T-helper 1 cell treated with Interleukin-12 subunit alpha and Interleukin-12 subunit beta and Interleukin-4 antibody, amounts not matched to agents 30 μg/mL and 1 μg/mL, for 36 hours (primary cell): ENCODE measurements at regions not wholly inside any gene's neighbourhood (a gene's known extent, or its start where the extent isn't known, plus 50 kb on each side); places are given as distances from the start of the nearest gene placed in this dataset.
"Not testable (repeated sequence)": the region's sequence is repeated elsewhere in the genome, so short reads cannot be mapped to it uniquely, and the experiment has no call there.

Source experiments
- H3K27ac Mint-ChIP-seq: one replicate; pipeline ENCODE4 v1.8.0; 2021; ENCODE audit warnings: mild to moderate bottlenecking, mixed read lengths
- H3K27me3 Mint-ChIP-seq: one replicate; pipeline ENCODE4 v1.8.0; 2021; ENCODE audit warnings: low read depth, mixed read lengths
- H3K36me3 Mint-ChIP-seq: one replicate; pipeline ENCODE4 v1.8.0; 2021; ENCODE audit warnings: low read depth, mixed read lengths
- H3K4me1 Mint-ChIP-seq: one replicate; pipeline ENCODE4 v1.8.0; 2021; ENCODE audit warnings: low read depth, mixed read lengths
- H3K4me3 Mint-ChIP-seq: one replicate; pipeline ENCODE4 v1.8.0; 2021; ENCODE audit warnings: mild to moderate bottlenecking, moderate library complexity, mixed read lengths
- H3K9me3 Mint-ChIP-seq: one replicate; pipeline ENCODE4 v1.8.0; 2021; ENCODE audit warnings: mixed read lengths

DNA sequence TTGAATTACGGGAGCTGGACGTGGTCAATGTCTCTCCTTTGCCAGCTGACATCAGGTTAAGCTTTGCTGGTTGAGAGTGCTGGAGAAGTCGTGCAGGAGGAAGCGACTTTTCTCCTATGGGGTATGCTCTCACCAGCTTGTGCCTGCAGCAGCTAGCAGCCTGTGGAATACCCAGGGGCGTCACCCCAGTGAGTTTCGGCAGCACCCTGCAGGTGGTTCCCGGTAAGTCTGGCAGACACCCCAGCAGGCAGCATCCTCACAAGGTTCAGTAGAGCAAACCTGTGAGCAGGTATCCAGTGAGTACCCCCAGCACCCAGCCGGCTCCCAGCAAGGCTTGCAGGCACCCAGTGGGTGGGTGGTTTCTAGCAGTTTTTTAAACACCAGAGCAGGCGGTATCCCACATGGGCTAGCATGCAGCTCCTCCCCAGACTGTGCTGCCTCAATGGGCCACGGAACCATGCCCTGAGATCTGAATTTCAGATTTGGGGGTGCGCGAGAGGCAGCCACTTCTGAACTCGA, 74.8 kb upstream of the SVIL start:
- H3K27me3 Mint-ChIP-seq, result peaks cover 3% of the 10 kb centered on the region
- H3K36me3 Mint-ChIP-seq, result peaks cover 1% of the 10 kb centered on the region
- H3K27ac Mint-ChIP-seq, result no peak overlapping the region
- no peak overlapping the region for H3K4me3 Mint-ChIP-seq
- H3K9me3 Mint-ChIP-seq, result no peaks in the 10 kb centered on the region
- H3K4me1 Mint-ChIP-seq, result peaks cover 2% of the 10 kb centered on the region

DNA sequence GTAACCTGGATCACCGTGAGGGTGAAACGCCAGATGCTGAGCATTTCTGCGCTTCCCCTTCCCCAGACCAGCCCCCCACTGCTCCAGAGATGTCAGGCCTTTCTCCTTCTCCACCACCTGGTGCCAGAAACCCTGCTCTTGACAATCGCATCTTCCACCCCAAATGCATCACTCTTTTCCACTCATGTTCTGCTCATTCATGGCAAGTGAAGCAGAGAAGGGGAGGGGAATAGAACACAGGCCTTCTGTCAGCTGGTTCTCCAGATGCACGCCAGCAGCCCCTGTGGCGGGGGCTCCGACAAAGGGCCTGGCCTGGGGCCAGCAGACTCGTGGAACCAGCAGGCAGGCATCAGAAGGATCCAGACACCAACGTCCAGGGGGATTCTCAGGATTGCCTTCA, 68.5 kb upstream of the SVIL start:
- H3K36me3 Mint-ChIP-seq, result no peaks in the 10 kb centered on the region
- no peaks in the 10 kb centered on the region for H3K9me3 Mint-ChIP-seq
- H3K27me3 Mint-ChIP-seq, result no peaks in the 10 kb centered on the region
- H3K4me3 Mint-ChIP-seq, result no peak overlapping the region
- peaks cover 8% of the 10 kb centered on the region for H3K4me1 Mint-ChIP-seq
- H3K27ac Mint-ChIP-seq, result no peak overlapping the region

DNA sequence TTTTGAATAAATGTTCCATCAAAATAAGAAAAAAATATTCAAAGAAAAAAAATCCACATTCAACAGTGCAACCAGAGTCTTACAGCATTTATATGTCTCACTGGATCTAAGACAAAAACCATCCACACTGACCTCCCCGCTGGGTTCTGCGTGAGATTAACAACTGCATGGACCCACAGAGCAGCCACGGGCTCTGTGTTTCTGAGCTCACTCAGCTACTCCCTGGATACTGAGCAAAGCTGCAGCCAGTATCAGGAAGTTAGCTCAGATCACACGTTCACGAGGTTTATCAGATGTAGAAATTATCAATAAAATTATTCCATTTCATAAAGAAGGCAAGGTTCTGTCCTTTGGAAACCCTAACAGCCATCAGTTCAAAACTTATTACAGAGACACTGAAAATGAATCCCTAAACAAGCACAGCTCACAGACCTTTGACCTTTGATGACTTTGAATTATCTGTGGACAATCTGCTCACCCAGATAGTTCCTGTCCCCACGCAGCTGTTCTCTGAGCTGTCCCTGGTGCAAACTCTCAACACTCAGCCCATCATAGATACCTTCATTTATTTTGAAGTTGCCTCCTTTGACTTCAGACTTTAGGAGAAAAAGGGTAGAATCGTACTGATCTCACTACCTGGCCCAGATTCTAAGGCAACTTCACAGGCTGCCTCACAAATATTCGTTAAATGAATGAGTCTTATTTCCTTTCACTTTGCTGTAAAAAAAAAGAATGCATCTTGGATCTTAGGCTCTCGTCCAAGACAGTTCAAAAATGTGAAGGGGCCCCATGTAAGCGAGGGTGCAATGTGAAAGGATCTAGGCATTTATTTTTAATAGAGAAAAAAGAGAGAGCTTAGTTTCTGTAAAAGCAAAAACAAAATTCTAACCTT, 67.7 kb upstream of the SVIL start:
- Mint-ChIP-seq H3K27me3 (no peaks in the 10 kb centered on the region), H3K4me3 (no peak overlapping the region), H3K9me3 (no peaks in the 10 kb centered on the region), H3K27ac (peak overlapping the region; percentile 51), H3K36me3 (no peaks in the 10 kb centered on the region), H3K4me1 (peaks cover 8% of the 10 kb centered on the region)

DNA sequence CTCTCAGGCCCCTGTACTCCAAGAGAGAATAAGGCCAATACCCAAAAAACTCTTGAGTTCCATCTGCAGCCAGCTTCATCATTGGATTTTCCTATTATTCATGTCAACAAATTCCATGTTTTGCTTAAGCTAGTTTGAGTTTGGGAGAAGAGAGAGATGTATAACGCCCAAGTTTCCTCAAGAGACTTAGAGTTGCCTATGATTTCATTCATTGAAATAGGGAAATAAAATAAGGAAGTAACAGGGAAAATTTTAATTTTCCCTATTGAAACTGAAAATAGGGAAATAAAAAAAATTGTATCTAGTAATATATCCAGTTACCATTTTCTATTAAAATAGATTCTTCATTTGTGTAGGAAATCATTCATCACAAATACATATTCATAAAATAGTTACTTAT, 66.5 kb upstream of the SVIL start:
- Mint-ChIP-seq H3K27ac (no peak overlapping the region), H3K4me1 (peaks cover 8% of the 10 kb centered on the region), H3K4me3 (no peak overlapping the region), H3K27me3 (no peaks in the 10 kb centered on the region), H3K36me3 (no peaks in the 10 kb centered on the region), H3K9me3 (no peaks in the 10 kb centered on the region)

DNA sequence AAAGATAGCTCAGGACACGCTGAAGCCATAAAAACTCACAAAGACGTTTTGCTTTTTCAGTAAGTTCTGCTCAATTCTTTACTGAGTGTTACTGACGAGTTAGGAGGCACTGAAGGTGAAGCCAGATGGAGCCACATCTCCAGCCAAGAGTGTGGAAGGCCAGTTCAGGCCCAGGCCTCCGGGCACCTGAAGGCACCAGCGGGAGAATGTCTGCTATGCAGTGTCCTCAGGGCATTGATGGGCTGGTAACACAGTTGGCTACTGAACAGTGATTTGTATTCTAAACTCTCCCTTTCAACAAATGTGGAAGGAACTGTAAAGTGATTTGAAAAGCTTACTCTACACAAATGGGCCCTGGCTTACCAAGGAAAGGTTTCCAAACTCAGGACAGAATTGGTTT, 64.8 kb upstream of the SVIL start:
- Mint-ChIP-seq H3K27ac (no peak overlapping the region), H3K9me3 (no peaks in the 10 kb centered on the region), H3K27me3 (no peaks in the 10 kb centered on the region), H3K4me3 (no peak overlapping the region), H3K4me1 (peaks cover 8% of the 10 kb centered on the region), H3K36me3 (no peaks in the 10 kb centered on the region)

DNA sequence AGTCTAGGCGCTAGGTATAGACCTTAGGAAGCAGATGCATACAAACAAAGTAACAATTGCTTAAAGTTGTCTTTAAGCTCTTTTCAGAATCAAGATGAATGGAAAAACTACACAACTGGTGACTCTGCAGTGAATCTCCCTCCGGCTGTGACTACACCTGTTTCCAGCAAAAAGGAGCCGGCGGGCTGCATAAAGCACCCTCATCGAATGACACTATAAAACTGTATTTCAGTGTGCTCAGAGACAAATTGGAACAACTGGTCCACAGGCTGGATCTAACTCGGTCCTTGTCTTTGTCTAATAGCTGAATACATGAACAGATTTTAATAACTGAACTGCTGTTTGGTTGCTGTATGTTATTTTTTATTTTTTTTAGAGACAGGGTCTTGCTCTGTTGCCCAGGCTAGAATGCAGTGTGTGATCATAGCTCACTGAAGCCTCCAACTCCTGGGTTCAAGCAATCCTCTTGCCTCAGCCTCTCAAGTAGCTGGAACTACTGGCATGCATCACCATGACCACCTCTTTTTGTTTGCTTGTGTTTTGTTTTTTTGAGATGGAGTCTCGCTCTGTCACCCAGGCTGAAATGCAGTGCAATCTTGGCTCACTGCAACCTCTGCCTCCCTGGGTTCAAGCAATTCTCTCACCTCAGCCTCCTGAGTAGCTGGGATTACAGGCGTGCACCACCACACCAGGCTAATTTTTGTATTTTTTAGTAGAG, 64.2 kb upstream of the SVIL start:
- Mint-ChIP-seq H3K4me1 (peaks cover 8% of the 10 kb centered on the region), H3K27ac (no peak overlapping the region), H3K9me3 (no peaks in the 10 kb centered on the region), H3K4me3 (no peak overlapping the region), H3K27me3 (no peaks in the 10 kb centered on the region), H3K36me3 (no peaks in the 10 kb centered on the region)

DNA sequence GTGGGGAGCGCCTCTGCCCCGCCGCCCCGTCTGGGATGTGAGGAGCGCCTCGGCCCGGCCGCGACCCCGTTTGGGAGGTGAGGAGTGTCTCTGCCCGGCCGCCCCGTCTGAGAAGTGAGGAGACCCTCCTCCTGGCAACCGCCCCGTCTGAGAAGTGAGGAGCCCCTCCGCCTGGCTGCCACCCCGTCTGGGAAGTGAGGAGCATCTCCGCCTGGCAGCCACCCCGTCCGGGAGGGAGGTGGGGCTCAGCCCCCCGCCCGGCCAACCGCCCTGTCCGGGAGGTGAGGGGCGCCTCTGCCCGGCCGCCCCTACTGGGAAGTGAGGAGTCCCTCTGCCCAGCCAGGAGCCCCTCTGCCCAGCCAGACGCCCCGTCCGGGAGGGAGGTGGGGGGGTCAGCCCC, 61.8 kb upstream of the SVIL start:
- not testable (repeated sequence) for H3K27ac Mint-ChIP-seq, H3K9me3 Mint-ChIP-seq, H3K36me3 Mint-ChIP-seq, H3K27me3 Mint-ChIP-seq, H3K4me3 Mint-ChIP-seq, H3K4me1 Mint-ChIP-seq

DNA sequence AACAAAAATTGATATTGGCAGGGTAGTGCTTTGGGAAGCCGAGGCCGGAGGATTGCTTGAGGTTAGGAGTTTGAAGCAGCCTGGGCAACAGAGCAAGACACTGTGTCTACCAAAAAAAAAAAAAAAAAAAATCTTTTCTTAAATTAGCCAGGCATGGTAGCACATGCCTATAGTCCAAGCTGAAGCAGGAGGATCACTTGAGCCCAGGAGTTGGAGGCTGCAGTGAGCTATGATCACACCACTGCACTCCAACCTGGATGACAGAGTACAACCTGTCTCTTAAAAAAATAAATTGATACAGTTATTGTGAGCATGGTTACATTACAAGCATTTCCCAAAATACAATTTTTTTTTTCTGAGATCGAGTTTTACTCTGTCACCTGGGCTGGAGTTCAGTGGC, 59.4 kb upstream of the SVIL start:
- peaks cover 6% of the 10 kb centered on the region for H3K4me1 Mint-ChIP-seq
- no peaks in the 10 kb centered on the region for H3K9me3 Mint-ChIP-seq
- H3K4me3 Mint-ChIP-seq, result no peak overlapping the region
- no peaks in the 10 kb centered on the region for H3K36me3 Mint-ChIP-seq
- H3K27me3 Mint-ChIP-seq, result peaks cover 3% of the 10 kb centered on the region
- no peak overlapping the region for H3K27ac Mint-ChIP-seq

DNA sequence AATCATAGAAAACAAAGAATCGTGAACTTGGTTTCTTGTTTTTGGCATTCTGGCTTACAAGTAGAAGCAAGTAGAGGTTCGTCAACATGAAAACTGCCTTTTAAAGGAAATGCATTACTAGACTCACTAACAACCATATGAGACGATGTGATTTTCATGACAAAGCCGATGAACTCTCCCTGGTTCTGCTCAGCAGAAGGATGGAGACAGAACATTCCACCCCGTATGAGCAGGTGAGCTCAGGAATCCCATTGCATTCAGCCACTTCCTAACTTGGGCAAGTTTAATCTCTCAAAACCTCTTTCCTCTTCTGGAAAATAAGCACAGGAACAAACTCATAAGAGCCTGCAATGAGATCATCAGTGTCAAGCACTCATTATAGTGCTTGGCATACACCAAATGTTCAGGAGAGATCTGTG, 57.4 kb upstream of the SVIL start:
- Mint-ChIP-seq H3K4me3 (no peak overlapping the region), H3K9me3 (no peaks in the 10 kb centered on the region), H3K4me1 (peaks cover 15% of the 10 kb centered on the region), H3K36me3 (no peaks in the 10 kb centered on the region), H3K27me3 (peaks cover 3% of the 10 kb centered on the region), H3K27ac (no peak overlapping the region)

DNA sequence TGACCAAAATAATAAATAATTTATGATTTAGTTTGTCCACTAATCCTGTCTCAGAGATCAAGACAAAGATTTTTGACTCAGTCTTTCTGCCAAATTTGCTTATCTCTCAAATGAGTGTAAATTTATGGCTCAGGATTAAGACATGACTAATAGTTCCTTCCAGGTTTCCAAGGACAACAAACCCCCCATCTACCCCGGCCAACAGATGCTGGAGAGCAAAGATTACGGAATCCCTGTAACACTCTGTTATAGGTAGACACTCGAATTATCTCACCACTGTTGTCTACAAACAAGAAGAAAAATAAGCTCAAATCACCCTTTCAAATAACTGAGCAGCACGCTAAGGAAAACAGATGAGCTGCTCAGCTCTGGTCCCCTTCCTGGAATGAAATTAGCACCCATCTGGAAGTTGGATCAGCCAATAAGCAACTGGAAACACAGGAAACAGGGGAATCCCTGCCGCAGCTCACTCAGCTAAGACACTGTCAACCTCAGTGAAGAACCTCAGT, 56.8 kb upstream of the SVIL start:
- Mint-ChIP-seq H3K27me3 (peaks cover 3% of the 10 kb centered on the region), H3K27ac (peak overlapping the region; percentile 26), H3K4me1 (peaks cover 15% of the 10 kb centered on the region), H3K9me3 (no peaks in the 10 kb centered on the region), H3K36me3 (no peaks in the 10 kb centered on the region), H3K4me3 (no peak overlapping the region)

DNA sequence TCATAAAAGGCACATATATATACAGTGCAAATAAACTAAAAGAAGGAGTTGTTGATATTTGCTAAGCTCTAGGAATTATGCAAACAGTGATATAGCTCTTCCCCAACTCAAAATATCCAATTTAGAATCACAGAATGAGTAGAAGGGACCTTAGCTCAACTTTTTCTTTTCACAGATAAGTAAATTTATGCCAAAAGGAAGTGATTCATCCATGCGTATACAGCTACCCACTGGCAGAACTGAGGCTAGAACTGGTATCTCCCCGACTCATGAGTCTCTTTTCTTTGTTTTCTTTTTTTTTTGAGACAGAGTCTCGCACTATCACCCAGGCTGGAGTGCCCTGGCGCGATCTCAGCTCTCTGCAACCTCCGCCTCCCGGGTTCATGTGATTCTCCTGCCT, 54.2 kb upstream of the SVIL start:
- no peak overlapping the region for H3K4me3 Mint-ChIP-seq
- no peak overlapping the region for H3K27ac Mint-ChIP-seq

DNA sequence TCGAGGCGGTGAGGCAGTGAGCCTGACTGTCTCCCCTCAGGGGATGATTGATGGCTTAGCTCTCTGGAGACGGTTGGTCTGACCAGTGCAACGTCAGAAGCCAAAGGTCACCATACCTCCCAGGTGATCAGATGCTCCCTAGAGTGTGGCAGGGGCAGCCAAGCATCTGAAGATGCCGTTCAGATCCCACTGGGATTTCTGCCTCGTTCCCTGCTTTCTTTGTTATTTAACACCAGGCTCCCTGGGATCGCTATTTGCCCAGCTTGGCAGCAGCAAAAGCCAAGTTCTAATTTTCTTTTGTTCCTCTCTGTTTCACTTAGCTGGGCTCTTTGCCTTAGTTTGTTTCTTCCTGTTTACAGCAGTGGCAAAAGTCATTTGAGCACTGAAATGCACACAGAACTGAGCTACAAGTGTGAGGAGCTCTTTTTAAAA, 53.5 kb upstream of the SVIL start:
- Mint-ChIP-seq H3K9me3 (no peaks in the 10 kb centered on the region), H3K4me3 (no peak overlapping the region), H3K36me3 (peaks cover 14% of the 10 kb centered on the region), H3K27ac (peak overlapping the region; percentile 24), H3K27me3 (peaks cover 3% of the 10 kb centered on the region), H3K4me1 (peaks cover 21% of the 10 kb centered on the region)

More for the DNA sequence above, 54.2 kb upstream of the SVIL start:
- Mint-ChIP-seq H3K36me3 (peaks cover 8% of the 10 kb centered on the region), H3K27me3 (peaks cover 3% of the 10 kb centered on the region), H3K4me1 (peaks cover 15% of the 10 kb centered on the region), H3K9me3 (no peaks in the 10 kb centered on the region)

DNA sequence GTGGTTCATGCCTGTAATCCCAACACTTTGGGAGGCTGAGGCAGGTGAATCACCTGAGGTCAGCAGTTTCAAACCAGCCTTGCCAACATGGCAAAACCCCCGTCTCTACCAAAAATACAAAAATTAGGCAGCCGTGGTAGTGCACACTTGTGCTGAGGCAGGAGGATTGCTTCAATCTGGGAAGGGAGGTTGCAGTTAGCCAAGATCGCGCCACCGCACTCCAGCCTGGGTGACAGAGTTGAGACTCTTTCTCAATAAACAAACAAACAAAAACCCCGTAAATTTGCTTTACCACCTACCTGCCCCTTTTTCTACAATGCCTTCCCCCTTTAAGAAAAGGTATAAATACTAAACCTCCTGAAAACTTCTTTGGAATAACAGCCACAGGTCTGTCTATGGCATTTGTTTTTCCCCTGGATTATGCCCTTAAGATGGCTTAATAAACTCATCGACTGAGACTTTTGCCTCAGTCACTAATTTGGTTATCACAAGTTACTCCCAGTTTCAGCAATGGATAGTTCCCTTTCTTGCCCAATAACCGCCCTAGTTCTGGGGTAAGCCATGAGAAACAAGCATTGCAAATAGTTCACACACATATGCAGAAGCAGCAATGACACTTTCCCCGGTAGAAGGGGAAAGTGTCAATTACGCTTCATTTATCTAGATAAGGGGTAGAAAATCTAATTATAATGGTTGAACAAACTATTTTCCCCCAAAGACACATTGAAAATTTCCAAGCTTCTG, 52.8 kb upstream of the SVIL start:
- Mint-ChIP-seq H3K9me3 (peaks cover 3% of the 10 kb centered on the region), H3K27ac (no peak overlapping the region), H3K27me3 (peaks cover 3% of the 10 kb centered on the region), H3K4me1 (peaks cover 25% of the 10 kb centered on the region), H3K4me3 (no peak overlapping the region), H3K36me3 (peaks cover 18% of the 10 kb centered on the region)

DNA sequence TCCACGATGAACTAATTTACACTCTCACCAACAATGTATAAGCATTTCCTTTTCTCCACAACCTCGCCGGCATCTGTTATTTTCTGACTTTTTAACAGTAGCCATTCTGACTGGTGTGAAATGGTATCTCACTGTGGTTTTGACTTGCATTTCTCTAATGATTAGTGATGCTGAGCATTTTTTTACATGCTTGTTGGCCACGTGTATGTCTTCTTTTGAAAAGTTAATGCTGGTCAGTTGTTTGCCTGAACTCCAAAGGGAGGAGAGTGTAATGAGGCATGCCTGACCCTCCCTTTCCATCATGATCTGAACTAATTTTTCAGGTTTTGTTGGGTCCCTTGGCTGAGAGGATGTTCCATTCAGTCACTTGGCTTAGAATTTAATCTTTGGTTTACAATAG, 50.7 kb upstream of the SVIL start:
- H3K27ac Mint-ChIP-seq, result no peak overlapping the region
- H3K4me3 Mint-ChIP-seq, result no peak overlapping the region
- H3K9me3 Mint-ChIP-seq, result peaks cover 10% of the 10 kb centered on the region
- H3K27me3 Mint-ChIP-seq, result no peaks in the 10 kb centered on the region
- H3K4me1 Mint-ChIP-seq, result peaks cover 41% of the 10 kb centered on the region
- H3K36me3 Mint-ChIP-seq, result peaks cover 25% of the 10 kb centered on the region
